GM21576 (cell line): ENCODE measurements at regions not wholly inside any gene's neighbourhood (a gene's known extent, or its start where the extent isn't known, plus 50 kb on each side); places are given as distances from the start of the nearest gene placed in this dataset.

ENCODE experiments used
- ATAC-seq: cut with Tn5 transposase; IDR thresholded peaks from one replicate; pipeline ENCODE4 v1.9.1; 2021; ENCODE audit warnings: mild to moderate bottlenecking, moderate library complexity; ENCODE audit not compliant: unreplicated experiment

DNA sequence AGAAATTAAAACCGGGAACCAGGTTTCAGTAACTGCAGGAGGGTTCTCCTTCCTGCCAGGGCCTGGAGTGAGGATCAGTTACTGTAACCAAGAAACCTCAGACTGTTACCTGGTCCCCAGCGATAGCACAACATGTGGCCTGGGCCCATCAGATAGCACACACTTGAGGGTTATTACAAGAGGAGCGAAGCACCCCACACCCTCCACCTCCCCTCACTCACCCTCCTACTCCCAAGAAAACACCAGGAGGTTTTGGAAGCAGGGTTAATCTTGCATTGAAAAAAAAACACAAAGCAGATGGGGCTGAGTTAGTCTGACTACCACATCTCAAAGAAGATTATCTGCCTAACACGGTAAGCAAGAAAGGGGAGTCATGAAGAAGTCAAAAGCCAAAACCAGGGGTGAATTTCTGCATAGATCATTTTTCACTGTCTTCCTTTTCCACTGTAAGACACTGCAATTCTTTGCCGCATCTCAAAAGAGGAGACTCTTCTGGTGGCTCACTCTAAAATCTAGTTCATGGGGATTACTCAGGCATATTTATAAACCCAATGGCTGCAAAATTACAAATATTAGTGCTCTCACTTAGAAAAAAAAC, 75.9 kb upstream of the DOCK9 start:
- no peak for ATAC-seq

DNA sequence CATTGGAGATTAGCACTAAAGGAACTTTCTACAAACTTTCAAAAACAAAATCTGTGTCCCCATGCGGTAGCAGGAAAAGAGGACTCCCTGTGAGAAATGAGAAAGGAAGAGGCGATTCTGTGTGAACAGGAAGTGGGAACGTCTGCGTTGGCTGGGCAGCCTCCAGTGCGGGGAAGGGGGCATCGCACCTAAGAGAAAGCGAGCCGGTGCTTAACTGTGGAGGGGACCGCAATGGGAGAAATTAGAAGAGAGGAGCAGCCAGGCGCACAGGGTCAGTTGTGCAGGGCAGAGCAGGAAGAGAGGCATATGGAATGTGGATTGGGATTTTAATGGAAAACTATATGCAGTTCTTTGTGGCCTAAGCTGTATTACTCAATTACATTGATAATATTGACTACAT, 77.4 kb upstream of the DOCK9 start:
- no peak for ATAC-seq

DNA sequence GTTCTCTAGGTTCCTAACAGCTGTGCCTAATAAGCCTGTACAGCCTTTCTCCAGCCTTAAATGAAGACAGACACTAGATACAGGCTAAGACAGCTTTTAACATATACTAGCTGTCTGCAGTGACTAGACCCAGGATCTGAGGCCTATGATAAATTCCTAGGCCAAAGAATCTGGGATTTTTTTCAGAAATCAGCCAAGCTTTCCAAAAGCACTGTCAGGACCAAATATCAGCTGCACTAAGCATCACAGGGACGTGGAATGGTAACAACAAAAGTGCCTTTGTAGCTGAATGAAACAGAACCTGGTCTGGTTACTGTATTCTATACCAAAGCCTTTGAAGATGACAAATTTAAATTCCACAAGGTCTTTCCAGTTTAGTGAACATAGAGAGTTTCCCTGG, 77.9 kb upstream of the DOCK9 start:
- no peak for ATAC-seq

DNA sequence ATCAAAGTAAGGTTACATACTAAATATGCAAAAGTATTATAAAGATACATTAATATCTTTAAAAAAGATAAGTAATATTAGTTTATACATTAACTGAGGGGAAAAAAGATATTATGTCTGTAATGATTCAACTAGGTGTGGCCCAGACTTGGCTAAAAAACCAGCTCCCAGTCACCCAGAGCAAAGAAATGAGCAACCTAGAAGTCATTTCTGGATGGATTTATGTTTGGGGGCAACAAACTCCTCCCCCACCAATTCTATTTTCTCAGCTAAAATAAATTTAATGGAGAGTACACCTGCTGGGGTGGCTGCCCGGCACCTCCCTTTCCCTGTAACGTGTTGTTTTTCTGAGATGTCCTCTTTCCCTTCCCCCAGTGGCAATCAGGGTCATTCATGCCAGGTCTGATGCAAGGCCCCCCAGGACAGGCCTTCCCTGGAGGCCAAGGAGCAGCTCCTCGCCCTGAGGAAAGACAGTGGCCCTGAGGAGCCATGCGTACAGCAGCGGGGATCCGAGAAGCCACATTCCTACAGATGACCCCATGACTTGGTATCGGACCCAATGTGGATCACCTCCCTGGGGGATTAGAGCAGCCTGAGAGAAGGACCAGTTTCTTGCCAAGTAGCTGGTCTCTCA, 78.6 kb upstream of the DOCK9 start:
- no peak for ATAC-seq

DNA sequence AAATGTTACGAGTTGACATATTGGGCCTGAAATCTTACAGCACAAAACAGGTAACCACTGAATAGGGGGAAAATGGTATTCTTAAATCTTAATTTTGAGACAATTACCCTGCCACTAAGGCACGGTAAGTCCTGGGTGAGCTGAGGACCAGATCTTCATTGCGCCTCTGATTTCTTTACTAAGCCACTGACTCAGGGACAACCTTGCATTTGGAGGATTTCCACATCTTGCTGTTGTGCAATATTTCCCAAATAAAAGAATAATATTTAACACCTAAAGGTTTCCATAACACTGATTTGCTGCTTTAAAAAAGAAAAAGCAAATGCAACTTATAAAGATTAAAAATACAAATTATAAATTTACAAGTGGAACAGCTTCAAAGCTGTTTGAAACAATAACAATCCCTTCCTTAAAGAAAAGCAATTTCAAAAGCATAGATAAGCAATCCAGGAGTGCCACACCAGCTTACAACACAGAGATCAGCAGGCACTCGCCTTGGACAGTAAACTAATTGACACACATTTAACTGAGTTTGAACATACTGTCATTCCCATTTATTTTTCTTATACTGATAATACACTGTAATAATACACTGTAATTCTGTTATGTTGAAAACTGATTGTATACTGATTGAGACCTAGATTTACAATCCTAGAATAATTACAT, 79.6 kb upstream of the DOCK9 start:
- ATAC-seq: no peak

DNA sequence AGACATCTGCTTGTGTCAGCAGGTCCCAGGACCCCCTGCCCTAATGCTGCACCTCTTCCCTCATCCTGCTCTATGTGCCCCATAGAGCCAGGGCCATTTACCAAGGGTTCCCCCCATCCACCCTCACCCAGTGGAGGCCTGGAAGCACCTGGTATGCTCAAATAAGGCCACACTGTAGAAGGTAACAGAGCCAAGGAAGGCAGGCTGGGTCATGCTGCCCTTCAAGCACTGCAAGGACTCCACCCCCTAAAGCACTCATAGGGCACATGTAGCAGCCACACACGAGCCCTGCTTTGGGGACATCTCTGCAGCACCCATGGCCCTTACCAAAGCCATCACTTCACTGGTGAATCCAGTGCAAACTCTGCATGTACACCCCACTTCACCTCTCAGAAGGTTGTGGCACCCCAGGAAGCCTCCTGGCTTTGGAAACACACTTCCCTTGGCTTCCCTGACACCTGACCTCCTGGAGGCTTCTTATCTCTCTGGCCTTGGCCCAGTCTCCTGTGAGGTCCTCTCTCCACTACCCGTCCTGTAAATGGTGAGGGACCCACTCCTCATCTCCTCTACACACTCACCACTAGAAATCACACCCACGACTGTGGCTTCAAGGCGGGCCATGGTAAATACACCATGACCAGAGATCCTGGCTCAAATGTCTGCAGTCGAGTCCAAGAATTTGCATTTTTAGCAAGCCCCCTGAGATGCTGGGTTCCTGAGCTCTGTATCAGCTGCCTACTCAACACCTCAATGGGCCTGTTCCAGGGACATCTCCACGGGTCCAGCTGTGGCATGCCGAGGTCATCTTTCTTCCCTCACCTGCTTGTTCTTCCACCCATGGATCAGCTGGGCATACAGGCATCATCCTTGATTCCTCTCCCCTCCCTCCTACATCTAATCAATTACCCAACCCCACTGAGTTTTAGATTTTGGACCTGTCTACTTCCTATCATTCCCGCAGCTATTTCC, 80.9 kb upstream of the DOCK9 start:
- ATAC-seq: no peak

DNA sequence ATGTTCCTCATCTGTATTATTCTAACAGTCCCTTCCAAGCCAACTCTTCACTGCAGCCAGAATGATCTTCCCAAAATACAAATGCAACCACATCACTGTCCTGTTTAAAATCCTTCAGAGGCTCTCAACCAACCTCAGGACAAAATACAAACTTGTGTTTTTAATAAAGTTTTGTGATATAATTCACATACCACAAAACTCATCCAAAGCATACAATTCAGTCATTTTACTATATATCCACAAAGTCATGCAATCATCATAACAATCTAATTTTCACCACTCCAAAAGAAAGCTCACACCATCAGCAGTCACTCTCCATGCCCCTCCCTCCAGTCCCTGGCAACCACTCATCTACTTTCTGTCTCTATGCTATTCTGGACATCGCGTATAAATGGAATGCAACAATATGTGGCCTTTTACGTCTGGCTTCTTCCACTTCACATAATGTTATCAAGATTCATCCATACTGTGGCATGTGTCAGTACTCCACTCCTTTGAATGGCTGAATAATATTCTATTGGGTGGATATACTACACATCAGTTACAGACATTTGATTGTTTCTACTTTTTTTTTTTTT, 81.7 kb upstream of the DOCK9 start:
- ATAC-seq: no peak

DNA sequence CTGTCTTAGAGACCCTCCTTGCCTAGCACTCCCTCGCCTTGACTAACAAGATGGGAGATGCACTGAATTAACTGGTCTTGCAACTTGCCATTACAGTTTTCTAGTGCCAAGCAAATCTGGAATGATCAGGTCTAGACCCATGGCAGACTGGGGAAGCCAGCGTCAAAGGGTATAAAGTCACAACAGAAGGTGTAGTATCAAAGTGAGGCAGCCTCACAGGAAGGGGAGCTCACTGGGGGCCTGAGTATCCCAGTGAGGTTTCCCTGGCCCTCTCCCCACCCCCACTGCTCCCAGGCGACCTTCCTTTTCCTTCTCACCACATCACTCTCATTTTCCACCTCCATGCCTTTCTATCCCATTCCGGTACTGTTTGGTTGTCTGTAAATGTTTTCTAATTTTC, 83.5 kb upstream of the DOCK9 start:
- ATAC-seq: no peak

DNA sequence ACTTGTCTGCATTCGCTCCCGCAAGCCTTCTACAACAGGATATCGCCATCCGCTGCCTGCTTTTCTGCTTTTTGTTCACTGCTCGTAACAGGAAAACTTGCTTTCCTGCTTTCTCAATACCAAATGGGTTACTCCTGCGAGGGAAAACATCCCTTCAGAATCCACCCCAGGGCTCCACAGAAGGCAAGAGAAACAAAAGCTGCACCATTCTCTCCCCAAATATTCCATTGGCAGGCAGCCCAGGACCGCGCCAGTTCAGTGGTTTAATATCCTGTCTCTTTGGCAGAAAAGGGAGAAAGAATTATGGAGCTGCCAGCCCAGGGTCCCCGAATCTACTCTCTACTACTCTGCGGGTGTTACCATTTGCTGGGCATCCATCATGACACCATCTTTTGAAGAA, 84.7 kb upstream of the DOCK9 start:
- ATAC-seq: no peak

DNA sequence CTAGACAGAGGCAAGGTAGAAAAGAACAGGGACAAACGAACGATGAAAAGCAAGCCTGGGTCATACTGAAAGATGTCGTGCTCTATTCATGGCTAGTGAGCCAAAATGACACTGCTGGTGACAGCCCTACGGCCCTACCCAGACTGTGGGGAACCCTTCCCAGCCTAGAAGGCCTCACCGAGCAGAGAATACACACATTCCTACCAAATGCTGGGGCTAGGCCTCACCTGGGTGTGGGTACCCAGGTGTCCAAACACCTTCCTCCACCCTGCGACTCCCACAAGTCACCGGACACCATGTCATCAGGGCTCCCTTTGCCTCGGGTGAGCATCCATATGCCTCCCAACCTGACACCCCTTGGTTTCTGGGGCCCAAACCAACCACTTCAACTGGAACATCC, 85.3 kb upstream of the DOCK9 start:
- no peak for ATAC-seq

DNA sequence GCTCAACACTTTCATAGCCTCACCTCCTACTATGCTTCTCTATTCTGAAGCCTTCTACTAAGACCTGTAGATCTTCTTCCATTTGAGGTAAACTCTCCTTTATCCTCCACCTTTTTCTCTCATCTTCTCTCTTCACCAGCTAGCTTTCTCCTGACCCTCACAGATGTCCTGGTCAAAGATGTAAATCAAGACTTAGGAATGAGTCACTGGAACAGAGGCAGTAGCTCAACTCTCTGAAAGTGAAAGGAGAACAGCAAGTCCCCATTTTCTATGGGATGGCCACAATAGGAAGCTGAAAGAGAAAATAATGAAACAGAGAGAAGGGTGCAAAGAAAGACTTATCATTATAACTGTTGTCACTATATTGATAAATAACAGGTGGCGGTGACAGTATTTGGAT, 86.1 kb upstream of the DOCK9 start:
- ATAC-seq: no peak

DNA sequence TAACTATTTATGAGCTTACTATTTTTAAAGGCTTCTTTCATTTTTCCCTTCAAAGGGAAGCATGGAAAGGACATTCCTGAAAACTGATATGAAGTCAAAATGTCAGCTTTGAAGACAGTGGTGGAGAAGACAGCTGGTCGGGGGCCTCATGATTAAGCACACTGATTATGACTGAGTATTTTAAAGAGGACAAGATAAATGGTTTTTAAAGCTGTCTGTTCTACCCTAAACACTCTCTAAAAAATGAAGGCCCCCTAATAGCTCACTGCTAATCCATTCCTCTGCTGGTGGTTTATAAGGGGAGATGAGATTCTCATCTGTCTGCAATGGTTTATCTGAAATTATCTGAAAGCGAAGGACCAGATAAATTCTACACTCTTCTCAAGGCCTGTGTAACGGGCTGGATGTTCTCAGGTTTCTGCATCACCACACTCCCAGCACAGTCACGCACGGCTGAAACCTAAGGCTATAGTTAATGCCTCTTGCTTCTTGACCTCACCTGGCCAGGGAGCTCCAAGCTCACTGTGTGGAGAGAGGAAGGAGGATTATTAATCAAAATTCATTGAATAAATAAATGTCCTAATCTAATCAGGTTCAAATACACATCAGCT, 86.9 kb upstream of the DOCK9 start:
- no peak for ATAC-seq

DNA sequence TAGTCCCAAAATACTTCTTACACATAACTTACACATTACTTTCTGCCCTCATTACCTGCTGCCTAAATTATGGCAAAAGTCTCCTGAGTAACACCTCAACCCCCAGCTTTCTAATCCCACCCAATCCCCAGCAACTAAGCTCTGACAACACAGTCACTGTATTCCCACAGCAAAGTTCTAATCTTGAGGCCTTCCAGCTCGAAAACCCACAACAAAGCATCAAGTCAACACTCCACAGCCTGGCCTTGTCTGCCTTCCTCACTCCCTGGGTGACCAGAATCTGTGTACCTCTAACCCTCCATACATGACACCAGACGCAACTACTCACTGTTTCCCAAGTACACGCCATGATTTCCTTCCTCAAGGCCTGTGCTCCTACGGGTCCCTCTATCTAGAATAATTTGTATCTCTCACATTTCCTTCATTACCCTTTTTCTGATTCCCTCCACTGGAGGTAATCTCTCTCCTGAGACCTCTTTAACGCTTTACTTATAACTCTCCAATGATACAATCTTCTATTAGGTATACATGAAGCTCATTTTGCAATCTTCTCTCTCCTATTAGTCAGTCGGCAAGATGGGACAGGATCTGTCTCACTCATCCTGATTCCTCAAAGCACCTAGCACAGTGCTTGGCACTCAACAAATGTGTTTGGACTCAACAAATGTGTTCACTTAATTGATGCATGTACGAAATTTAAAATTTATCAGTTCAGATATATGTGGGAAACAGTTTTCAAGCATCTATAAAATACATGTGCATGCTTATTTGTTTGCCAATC, 87.6 kb upstream of the DOCK9 start:
- no peak for ATAC-seq

DNA sequence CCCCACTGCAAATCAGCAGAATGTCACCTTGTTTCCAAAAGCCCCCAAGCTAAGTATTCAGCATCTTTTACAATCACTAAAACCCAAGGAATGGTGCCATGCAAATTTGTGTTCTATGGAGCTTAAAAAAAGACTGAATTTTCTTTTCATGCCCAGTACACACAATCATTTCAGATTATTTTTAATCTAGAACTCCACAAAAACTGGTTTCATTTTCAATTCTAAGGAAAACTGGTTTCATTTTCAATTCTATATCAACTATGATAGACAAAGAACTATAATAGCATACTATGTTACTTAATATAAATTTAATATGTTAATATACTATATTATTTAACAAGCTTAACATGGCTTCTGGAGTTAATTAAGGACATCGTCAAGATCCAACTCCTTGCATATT, 88.4 kb upstream of the DOCK9 start:
- no peak for ATAC-seq

DNA sequence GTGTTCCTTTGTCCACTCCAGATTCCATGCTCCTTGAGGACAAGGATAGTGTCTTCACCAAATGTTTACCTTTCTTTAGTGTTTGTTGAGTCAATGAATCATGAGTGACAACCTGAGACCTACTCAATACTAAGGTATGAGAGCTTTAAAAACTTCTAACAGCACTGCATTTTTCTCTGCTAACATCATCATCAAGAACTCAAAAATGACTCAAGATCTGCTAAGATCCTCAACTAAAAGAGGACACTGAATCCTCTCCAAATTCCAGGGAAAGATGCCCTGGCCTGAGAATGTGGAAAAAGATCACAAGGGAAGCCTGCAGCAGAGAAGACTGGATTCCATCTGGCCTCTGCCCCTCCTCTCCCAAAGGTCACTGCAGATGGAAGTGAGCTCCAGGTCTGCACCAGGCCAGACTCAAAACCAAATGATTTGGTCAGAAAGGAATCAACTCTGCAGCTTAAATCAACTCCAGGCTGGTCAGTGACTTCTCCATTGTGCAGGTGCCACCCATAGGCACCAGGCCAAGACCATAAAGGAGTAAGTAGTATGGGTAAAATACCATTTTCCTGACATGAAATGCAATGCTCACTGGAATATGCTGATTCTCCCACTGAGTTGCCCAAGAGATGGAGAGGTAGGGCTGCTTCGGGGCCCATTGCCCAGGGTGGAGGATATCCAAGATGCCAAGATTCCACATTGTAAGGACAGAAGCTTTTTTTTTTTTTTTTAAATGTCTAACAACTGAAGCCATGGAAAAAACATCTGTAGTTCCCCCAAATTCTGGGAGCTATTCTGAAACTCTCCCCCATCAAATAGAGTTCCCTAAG, 89.5 kb upstream of the DOCK9 start:
- ATAC-seq: no peak

DNA sequence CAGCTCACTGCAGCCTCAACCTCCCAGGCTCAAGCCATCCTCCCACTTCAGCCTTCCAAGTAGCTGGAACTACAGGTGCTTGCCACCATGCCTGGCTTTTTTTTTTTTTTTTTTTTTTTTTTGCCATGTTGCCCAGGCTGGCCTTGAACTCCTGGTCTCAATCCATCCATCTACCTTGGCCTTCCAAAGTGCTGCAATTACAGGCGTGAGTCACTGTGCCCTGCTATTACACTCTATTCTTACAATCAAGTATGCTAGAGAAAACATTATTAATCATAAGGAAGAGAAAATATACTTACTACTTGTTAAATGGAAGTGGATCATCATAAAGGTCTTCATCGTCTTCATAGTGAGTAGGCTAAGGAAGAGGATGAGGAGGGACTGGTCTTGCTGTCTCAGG, 93.3 kb upstream of the DOCK9 start:
- ATAC-seq: no peak

DNA sequence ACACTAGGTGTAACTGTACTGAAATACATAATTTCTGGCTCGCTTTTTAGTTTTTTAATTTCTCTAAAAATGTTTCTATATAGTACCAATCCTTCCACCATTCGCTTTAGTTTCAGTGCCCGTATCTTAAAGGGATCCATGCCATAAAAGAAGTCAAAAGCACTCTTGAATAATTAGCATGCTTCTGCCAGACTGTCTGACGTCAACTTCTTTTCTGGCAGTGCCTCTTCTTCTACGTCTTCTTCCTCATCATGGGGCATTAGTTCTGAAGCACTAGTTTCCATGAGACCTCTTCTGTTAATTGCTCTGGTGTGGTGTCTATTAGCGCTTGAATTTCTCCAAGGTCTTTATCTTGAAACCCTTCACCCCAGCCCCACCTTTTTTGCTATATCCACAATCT, 93.8 kb upstream of the DOCK9 start:
- ATAC-seq: no peak

DNA sequence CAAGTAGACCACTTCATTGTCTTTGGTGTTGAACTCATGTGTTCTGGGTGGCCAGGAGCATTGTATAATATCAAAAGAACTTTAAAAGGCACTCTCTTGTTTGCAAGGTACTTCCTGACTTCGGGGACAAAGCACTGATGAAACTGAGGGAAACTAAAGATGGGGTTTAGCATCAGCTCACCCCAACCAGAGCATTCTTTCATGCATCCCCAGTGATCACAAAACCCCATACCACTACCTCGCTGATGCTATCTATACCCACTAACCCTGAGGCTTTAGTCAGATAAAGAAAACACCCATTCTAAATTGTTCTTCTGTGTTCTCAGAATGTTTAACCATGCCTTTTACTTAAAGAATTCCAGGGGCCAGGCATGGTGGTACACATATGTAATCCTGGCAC, 94.5 kb upstream of the DOCK9 start:
- no peak for ATAC-seq

DNA sequence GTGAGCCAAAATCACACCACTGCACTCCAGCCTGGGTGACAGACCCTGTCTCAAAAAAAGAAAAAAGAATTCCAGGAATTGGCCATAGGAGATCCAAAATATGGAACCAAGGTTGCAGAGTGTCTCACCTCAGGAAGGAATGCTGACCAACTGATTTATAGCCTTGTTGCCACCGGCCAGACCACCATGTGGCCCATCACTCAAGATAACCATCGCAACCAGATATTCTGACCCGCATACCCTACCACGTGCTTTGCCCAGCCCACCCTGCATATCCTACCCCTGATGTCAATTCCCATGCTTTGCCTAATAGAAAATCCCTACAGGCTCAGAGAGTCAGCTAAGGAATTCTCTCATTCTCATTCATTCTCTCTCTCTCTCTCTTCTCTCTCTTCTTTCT, 95.1 kb upstream of the DOCK9 start:
- ATAC-seq: no peak
